T-helper 9 cell (primary cell): ENCODE measurements at regions not wholly inside any gene's neighbourhood (a gene's known extent, or its start where the extent isn't known, plus 50 kb on each side); places are given as distances from the start of the nearest gene placed in this dataset.

Source experiments
- DNase-seq: peaks from one replicate; pipeline ENCODE4 v3.0.0-alpha.2; 2020

- no peak for DNase-seq
Observed at GRCh38 chr6:128666405-128666804, 146.0 kb upstream of the PTPRK start.

- DNase-seq: no peak
Observed at GRCh38 chr6:128663238-128663637, 142.8 kb upstream of the PTPRK start.

GRCh38 chr6:128659878-128660622 lies 139.7 kb upstream of the PTPRK start:
- no peak for DNase-seq

- no peak for DNase-seq
Observed at GRCh38 chr6:128659276-128659675, 138.9 kb upstream of the PTPRK start.

- no peak for DNase-seq
Observed at GRCh38 chr6:128657181-128657580, 136.8 kb upstream of the PTPRK start.

- DNase-seq: no peak
Observed at GRCh38 chr6:128655978-128656498, 135.6 kb upstream of the PTPRK start.

- no peak for DNase-seq
Observed at GRCh38 chr6:128648022-128648598, 127.7 kb upstream of the PTPRK start.

- DNase-seq: no peak
Observed at GRCh38 chr6:128642132-128642531, 121.7 kb upstream of the PTPRK start.

GRCh38 chr6:128641703-128642102 lies 121.3 kb upstream of the PTPRK start:
- no peak for DNase-seq

- no peak for DNase-seq
Observed at GRCh38 chr6:128638817-128639216, 118.4 kb upstream of the PTPRK start.

GRCh38 chr6:128635219-128635618 lies 114.8 kb upstream of the PTPRK start:
- no peak for DNase-seq

GRCh38 chr6:128632131-128632530 lies 111.7 kb upstream of the PTPRK start:
- no peak for DNase-seq

- DNase-seq: no peak
Observed at GRCh38 chr6:128631031-128631430, 110.6 kb upstream of the PTPRK start.

GRCh38 chr6:128630213-128630612 lies 109.8 kb upstream of the PTPRK start:
- no peak for DNase-seq

- DNase-seq: no peak
Observed at GRCh38 chr6:128617285-128617684, 96.9 kb upstream of the PTPRK start.

GRCh38 chr6:128616342-128616741 lies 95.9 kb upstream of the PTPRK start:
- no peak for DNase-seq

GRCh38 chr6:128606611-128607010 lies 86.2 kb upstream of the PTPRK start:
- no peak for DNase-seq

- no peak for DNase-seq
Observed at GRCh38 chr6:128605961-128606360, 85.6 kb upstream of the PTPRK start.

GRCh38 chr6:128601060-128601459 lies 80.7 kb upstream of the PTPRK start:
- no peak for DNase-seq

- no peak for DNase-seq
Observed at GRCh38 chr6:128600397-128600951, 80.1 kb upstream of the PTPRK start.

GRCh38 chr6:128599036-128599435 lies 78.6 kb upstream of the PTPRK start:
- no peak for DNase-seq

- no peak for DNase-seq
Observed at GRCh38 chr6:128598571-128598970, 78.2 kb upstream of the PTPRK start.

GRCh38 chr6:128597956-128598355 lies 77.6 kb upstream of the PTPRK start:
- DNase-seq: no peak

- no peak for DNase-seq
Observed at GRCh38 chr6:128597004-128597403, 76.6 kb upstream of the PTPRK start.
